Stimulated activated CD4-positive, alpha-beta T cell treated with anti-CD3 and anti-CD28 coated beads, TNF-alpha, amount 100 ng/mL, for 48 hours (primary cell): ENCODE measurements at regions not wholly inside any gene's neighbourhood (a gene's known extent, or its start where the extent isn't known, plus 50 kb on each side); places are given as distances from the start of the nearest gene placed in this dataset.

Experiments used
- DNase-seq, 3 donors: peaks; one replicate each; pipeline ENCODE4 v3.0.0-alpha.2; 2020; ENCODE audit warnings: low read depth in 3 of 3

GRCh38 chr7:41185851-41186250 is 517.0 kb downstream of the INHBA start:
- DNase-seq = no peak

- no peak for DNase-seq
Measured at GRCh38 chr7:41183741-41184140, 519.1 kb downstream of the INHBA start.

- no peak for DNase-seq
Measured at GRCh38 chr7:41182782-41183181, 520.1 kb downstream of the INHBA start.

GRCh38 chr7:41175435-41175834 is 527.5 kb downstream of the INHBA start:
- no peak for DNase-seq

- no peak for DNase-seq
Measured at GRCh38 chr7:41174521-41174920, 528.4 kb downstream of the INHBA start.

GRCh38 chr7:41170466-41170865 is 532.4 kb downstream of the INHBA start:
- DNase-seq = no peak

- DNase-seq = no peak
Measured at GRCh38 chr7:41169317-41169716, 533.6 kb downstream of the INHBA start.

- DNase-seq = no peak
Measured at GRCh38 chr7:41167836-41168235, 535.1 kb downstream of the INHBA start.

GRCh38 chr7:41164440-41164839 is 538.5 kb downstream of the INHBA start:
- DNase-seq = no peak

GRCh38 chr7:41163991-41164390 is 538.9 kb downstream of the INHBA start:
- no peak for DNase-seq

GRCh38 chr7:41162612-41163011 is 540.3 kb downstream of the INHBA start:
- DNase-seq = no peak

GRCh38 chr7:41161041-41161587 is 541.8 kb downstream of the INHBA start:
- no peak for DNase-seq

- no peak for DNase-seq
Measured at GRCh38 chr7:41156268-41156667, 546.6 kb downstream of the INHBA start.

- no peak for DNase-seq
Measured at GRCh38 chr7:41153268-41153667, 549.6 kb downstream of the INHBA start.

GRCh38 chr7:41152179-41152678 is 550.7 kb downstream of the INHBA start:
- no peak for DNase-seq

- no peak for DNase-seq
Measured at GRCh38 chr7:41149576-41149975, 553.3 kb downstream of the INHBA start.

GRCh38 chr7:41148521-41148951 is 554.4 kb downstream of the INHBA start:
- DNase-seq = no peak

- DNase-seq = no peak
Measured at GRCh38 chr7:41147606-41148485, 555.0 kb downstream of the INHBA start.

- no peak for DNase-seq
Measured at GRCh38 chr7:41146429-41146828, 556.5 kb downstream of the INHBA start.

GRCh38 chr7:41145656-41146055 is 557.2 kb downstream of the INHBA start:
- DNase-seq = no peak

GRCh38 chr7:41142904-41143473 is 559.9 kb downstream of the INHBA start:
- DNase-seq = no peak

- no peak for DNase-seq
Measured at GRCh38 chr7:41139789-41140188, 563.1 kb downstream of the INHBA start.

GRCh38 chr7:41136551-41136950 is 566.3 kb downstream of the INHBA start:
- DNase-seq = no peak
